ENCODE measurements at regions not wholly inside any gene's neighbourhood (a gene's known extent, or its start where the extent isn't known, plus 50 kb on each side); places are given as distances from the start of the nearest gene placed in this dataset.

DNA sequence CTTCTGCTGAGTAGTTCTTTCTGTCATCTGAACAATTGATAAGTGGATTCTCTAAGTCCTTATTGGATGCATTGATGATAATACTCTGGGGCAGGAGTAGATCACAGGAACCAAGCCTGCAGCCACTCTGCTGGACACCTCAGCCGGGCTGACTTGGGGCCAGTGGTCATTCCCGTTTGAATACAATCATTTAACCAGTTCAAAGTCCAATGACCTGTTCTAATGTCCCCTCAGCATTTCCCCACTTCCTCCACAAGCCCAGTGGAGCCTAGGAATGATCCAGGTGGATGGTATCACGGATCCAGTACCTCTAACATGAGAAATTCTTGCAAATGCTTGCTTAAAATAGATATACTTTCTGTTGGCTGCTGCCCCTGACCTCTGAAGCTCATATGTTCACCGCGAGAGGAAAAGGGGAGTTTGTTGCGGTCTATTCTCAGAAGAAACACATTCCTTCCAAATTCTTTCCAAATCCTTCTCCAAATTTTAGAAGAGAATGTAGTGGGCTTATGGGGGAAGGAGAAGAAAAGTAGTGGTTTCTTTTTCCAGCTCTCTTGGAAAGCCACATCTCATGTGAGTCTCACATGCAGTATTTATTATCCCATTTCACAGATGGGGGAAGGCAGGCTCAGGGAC, 170.9 kb downstream of the INHBB start:
- FAIRE-seq (no peak), DNase-seq (ENCODE audit: insufficient read length) (no peak)
- TF ChIP-seq POLR2AphosphoS5 (IDR thresholded peaks at IDR 0.05; ENCODE audit: low read depth, low read length) (no peak), POLR2A (IDR thresholded peaks at IDR 0.05; ENCODE audit: low read depth, low read length) (no peak), TAF1 (IDR thresholded peaks at IDR 0.05; ENCODE audit: borderline replicate concordance, low read depth, low read length) (no peak)

DNA sequence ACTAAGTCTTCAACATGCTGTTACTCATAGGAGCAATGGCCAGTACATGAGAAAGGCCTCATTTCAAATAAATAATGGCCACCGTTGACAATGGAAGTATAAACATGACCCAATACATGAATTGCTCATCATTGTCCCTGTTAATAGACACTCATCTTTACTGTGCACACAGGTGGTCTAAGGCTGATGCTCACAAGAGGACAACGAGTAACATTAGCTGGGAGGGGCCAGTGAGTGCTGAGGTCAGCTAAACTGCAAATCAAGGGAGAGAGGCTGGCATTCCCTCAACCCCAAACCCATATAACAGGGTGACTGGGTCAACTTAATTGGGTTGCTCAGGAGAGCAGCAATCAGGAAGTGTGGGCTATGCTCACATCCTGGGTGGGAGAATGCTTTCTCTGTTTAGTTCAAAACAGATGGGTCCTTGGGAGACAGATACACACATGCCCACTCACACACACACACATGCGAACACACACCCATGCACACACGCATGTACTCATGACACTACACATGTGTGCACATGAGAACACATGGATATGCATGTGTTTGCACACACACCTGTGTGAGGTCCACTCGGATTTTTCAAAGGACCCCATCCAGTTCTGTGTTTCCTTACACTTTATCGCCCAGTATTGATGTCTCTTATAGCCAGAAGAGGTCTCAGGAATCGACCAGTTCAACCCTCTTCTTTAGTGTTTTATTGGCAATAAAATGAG, 172.0 kb downstream of the INHBB start:
- TF ChIP-seq POLR2AphosphoS5 (IDR thresholded peaks at IDR 0.05; ENCODE audit: low read depth, low read length): no peak
- no peak for TF ChIP-seq POLR2A (IDR thresholded peaks at IDR 0.05; ENCODE audit: low read depth, low read length)
- TF ChIP-seq TAF1 (IDR thresholded peaks at IDR 0.05; ENCODE audit: borderline replicate concordance, low read depth, low read length): no peak
- DNase-seq (ENCODE audit: insufficient read length) (no peak), FAIRE-seq (no peak)

DNA sequence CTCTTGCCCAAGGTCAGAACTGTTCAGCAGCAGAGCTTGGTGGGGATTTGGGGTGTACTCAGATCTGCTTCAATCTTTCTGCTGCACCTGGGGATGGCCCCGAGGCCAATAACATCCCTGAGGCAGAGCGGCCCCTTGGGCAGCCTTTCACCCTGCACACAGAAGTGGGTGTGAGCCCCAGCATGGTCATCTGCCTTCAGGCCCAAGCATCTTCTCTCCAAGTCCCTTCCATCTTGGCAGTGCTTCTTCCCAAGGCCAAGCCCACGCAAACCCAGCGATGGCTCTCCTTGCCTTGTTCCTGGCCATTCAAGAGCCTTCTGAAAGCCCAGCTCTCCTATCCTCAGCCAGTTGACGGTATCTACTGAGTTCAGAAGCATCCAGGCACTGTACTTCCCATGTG, 172.9 kb downstream of the INHBB start:
- TF ChIP-seq POLR2AphosphoS5 (IDR thresholded peaks at IDR 0.05; ENCODE audit: low read depth, low read length) (no peak), POLR2A (IDR thresholded peaks at IDR 0.05; ENCODE audit: low read depth, low read length) (no peak), TAF1 (IDR thresholded peaks at IDR 0.05; ENCODE audit: borderline replicate concordance, low read depth, low read length) (no peak)
- DNase-seq (ENCODE audit: insufficient read length) (no peak), FAIRE-seq (no peak)

DNA sequence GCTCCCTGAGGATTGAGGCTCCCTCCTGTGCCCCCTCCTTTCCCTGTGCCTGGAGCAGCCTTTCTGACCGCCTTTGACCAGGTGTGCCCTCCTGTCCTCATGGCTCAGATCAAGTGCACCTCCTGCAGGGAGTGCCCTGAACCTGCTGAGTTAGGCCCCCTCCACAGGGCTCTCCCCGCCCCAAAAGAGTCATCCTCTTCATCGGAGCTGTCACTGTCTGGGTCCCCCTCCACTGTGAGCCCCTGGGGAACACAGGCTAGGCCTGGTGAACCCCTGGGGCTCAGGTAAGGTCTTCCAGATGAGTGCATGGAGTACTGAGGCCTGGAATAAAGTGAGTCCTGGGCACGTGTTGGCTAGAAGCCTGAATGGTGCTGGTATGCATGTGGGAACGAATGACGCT, 173.5 kb downstream of the INHBB start:
- DNase-seq (ENCODE audit: insufficient read length): no peak
- no peak for FAIRE-seq
- TF ChIP-seq TAF1 (IDR thresholded peaks at IDR 0.05; ENCODE audit: borderline replicate concordance, low read depth, low read length): no peak
- TF ChIP-seq POLR2AphosphoS5 (IDR thresholded peaks at IDR 0.05; ENCODE audit: low read depth, low read length): no peak
- no peak for TF ChIP-seq POLR2A (IDR thresholded peaks at IDR 0.05; ENCODE audit: low read depth, low read length)

DNA sequence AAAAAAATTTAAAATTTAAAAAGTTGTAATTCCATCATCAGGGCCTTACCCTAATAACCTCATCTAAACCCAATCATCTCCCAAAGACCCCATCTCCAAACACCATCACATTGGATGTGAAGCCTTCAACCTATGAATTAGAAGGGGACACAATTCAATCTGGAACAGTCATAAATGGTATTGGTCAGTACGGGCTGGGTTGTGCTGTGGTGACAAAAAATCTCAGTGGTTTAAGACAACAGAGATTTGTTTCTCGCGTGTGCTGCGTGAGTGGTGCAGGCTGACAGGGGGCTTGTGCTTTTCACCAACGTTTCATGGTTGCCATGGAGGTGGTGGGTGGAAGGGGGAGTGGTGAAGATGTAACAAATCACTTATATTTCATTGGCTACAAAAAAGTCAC, 174.5 kb downstream of the INHBB start:
- TF ChIP-seq TAF1 (IDR thresholded peaks at IDR 0.05; ENCODE audit: borderline replicate concordance, low read depth, low read length): no peak
- no peak for TF ChIP-seq POLR2A (IDR thresholded peaks at IDR 0.05; ENCODE audit: low read depth, low read length)
- TF ChIP-seq POLR2AphosphoS5 (IDR thresholded peaks at IDR 0.05; ENCODE audit: low read depth, low read length): no peak
- no peak for DNase-seq (ENCODE audit: insufficient read length)
- no peak for FAIRE-seq

DNA sequence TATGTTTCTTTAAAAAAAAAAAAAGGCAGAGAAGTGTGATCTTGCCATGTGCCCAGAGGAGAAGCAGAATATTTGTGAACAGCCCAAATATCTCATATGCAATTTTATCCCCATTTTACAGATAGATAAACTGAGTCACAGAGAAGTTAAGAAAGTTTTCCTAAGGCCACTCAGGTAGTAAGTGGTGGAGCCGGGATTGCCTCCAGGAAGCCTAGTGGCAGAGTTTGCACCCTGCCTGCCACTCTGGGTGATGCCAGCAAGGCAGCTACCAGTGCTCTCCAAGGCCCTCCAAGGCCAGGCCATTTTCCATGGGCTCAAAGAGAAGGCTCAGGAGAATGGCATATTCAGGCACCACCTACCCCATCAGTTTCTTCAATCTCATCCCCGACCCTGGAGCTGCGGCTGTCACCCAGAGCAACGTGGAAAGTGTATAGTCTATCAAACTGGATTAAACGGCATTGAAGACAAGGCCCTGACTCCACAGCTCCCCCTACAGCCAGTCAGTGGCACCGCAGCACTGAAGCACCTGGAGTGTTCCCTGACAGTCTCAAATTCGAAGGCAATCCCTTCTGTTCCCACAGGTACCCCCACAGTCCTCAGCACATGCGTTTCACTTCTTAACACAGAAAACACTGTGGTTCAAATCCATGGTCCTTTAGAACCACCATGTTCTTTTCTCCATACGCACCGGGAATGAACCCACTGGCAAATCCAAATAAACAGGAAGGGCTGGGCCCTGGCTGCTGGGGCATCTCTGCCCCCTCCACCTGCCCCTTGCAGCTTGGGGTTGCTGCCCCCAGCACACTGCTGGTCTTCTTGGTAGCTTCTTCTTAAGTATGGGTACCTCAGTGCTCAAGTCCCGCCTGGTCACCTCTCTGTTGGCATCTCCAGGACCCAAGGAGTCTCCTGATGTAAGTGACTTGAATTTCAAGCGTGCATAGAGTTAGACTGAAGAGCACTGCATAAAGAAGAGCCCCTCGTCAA, 175.3 kb downstream of the INHBB start:
- TF ChIP-seq POLR2A (IDR thresholded peaks at IDR 0.05; ENCODE audit: low read depth, low read length) (no peak), POLR2AphosphoS5 (IDR thresholded peaks at IDR 0.05; ENCODE audit: low read depth, low read length) (no peak)
- FAIRE-seq: peak; percentile 36
- no peak for DNase-seq (ENCODE audit: insufficient read length)

DNA sequence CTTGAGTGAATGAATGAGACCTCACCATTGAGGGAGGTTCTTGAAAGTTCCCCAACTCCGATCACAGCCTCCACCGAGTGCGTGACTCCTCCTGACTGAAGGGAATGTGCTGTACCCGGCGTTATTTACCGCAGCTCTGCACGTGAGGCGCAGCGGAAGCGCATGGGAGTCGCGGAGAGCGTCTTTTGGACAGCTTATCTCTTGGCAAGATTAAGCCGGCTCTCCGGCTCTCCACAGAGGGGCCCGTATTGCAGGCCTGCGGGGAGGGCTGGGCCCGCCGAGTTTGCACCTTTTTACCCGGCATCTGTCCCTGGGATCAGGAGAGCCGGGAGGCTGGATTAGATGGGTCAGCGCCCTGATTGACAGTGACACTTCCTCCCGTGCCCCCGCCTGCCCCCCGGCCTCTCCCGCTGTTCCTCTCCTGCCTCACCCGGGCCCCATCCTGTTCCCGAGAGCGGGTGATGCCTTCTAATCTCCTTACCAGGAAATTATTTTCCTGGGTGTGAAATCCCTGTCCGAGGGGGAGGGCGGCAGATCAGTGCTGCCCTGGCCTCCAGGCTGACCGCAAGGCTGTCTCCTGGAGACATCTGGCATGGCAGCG, 176.3 kb downstream of the INHBB start:
- TF ChIP-seq POLR2AphosphoS5 (IDR thresholded peaks at IDR 0.05; ENCODE audit: low read depth, low read length) (no peak), TAF1 (IDR thresholded peaks at IDR 0.05; ENCODE audit: borderline replicate concordance, low read depth, low read length) (no peak), POLR2A (IDR thresholded peaks at IDR 0.05; ENCODE audit: low read depth, low read length) (no peak)
- DNase-seq (ENCODE audit: insufficient read length): no peak
- FAIRE-seq: no peak

DNA sequence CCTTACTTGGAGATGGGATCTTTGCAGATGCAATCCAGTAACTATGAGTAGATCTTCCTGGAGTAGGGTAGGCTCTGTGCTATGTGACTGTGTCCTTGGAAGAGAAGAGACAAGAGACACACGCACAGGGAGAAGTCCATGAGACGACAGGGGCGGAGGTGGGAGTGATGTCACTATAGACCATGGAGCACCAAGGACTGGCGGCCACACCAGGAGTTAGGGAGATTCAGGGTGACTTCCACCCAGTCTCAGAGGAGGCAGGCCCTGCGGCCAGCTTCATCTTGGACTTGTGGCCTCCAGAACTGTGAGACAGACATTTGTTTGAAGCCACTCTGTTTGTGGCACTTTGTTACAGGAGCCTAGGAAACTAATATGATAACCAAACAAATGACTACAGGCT, 177.8 kb downstream of the INHBB start:
- TF ChIP-seq POLR2A (IDR thresholded peaks at IDR 0.05; ENCODE audit: low read depth, low read length) (no peak), TAF1 (IDR thresholded peaks at IDR 0.05; ENCODE audit: borderline replicate concordance, low read depth, low read length) (no peak), POLR2AphosphoS5 (IDR thresholded peaks at IDR 0.05; ENCODE audit: low read depth, low read length) (no peak)
- DNase-seq (ENCODE audit: insufficient read length): no peak
- FAIRE-seq: no peak

DNA sequence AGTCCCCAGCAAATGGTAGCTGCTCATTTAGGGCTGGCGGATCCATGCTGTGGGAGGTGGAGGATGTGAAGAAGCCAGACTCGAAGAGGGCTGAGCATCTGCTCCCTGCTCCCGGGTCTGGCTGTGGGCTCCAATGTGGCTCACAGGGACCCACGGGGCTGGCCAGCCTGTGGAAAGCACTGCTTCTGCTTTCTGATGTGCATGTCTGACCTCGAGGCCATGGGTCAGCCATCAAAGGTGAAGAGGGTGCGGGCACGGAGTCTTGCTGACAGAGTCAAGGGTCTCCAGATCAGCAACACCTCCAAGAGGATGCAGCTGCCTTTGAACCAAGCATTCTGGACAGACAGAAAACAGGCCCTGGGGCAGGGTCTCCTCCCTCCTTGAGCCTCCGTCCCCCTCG, 178.2 kb downstream of the INHBB start:
- no peak for FAIRE-seq
- TF ChIP-seq POLR2AphosphoS5 (IDR thresholded peaks at IDR 0.05; ENCODE audit: low read depth, low read length): no peak
- TF ChIP-seq TAF1 (IDR thresholded peaks at IDR 0.05; ENCODE audit: borderline replicate concordance, low read depth, low read length): no peak
- no peak for TF ChIP-seq POLR2A (IDR thresholded peaks at IDR 0.05; ENCODE audit: low read depth, low read length)
- DNase-seq (ENCODE audit: insufficient read length): no peak

DNA sequence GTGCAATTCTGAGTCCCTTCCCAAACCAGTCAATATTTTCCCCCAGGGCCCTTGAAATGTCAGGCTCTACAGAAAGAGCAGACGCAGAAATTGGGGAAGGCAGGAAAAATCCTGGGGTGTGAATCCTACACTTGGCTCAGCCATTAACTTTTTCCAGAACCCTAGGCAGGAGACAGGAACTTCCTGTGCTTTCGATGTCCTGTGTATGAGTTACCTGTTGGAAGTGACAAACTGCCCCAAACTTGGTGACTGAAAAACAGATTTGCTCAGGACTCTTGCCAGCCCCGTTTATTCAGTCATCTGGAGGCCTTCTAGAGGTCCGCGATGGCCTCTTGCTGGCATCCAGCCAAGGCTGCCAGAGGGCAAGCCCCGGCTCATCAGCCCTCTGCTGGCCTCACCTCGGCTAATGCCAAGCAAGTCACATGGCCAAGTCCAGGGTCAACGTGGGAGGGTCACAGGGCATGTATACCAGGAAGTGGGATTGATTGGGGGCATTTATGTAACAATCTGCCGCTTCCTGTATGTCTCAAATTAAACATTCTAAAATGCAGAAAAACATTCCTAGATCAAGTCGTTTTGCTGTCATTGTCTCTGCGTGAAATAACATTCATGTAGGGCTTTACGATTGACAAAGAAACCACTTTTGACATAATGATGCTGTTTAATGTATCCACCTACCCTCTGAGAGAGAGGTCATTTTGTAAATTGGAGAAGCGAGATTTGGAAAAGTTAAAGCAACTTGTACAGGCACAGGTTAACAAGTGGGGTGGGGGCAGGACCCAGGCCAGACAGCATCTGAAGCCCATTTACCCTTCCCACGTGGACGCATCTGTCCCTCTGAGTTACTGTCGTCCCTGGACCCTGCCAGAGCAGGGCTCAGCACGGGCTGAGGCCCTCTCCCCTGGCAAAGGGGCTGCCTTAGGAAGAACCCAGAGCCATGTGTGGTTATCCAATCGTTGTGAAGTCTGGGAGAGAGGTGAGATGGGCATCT, 179.4 kb downstream of the INHBB start:
- FAIRE-seq (no peak), DNase-seq (ENCODE audit: insufficient read length) (no peak)
- TF ChIP-seq POLR2AphosphoS5 (IDR thresholded peaks at IDR 0.05; ENCODE audit: low read depth, low read length): no peak
- TF ChIP-seq POLR2A (IDR thresholded peaks at IDR 0.05; ENCODE audit: low read depth, low read length): no peak
- no peak for TF ChIP-seq TAF1 (IDR thresholded peaks at IDR 0.05; ENCODE audit: borderline replicate concordance, low read depth, low read length)
